ENCODE measurements at regions not wholly inside any gene's neighbourhood (a gene's known extent, or its start where the extent isn't known, plus 50 kb on each side); places are given as distances from the start of the nearest gene placed in this dataset.

GRCh38 chr3:5324780-5325179 lies 137.3 kb downstream of the EDEM1 start:
- FAIRE-seq (no peak), DNase-seq (no peak)
- H3K27ac ChIP-seq (ENCODE audit: low read depth in 2 of 2, low read length in 2 of 2), result no peak overlapping the region
- no peaks in the 10 kb centered on the region for H3K36me3 ChIP-seq (ENCODE audit: control insufficient read depth in 2 of 3, insufficient read depth in 3 of 3, low read length in 3 of 3)
- intact Hi-C loops (cut with DNase I), result no loop called here
- H3K27me3 ChIP-seq (ENCODE audit: control insufficient read depth, insufficient read depth, low read length), result no peaks in the 10 kb centered on the region
- no peaks in the 10 kb centered on the region for H3K9me3 ChIP-seq (ENCODE audit: control insufficient read depth in 2 of 3, insufficient read depth in 1 of 3, low read length in 3 of 3)
- H3K4me1 ChIP-seq (ENCODE audit: control insufficient read depth in 2 of 3, insufficient read depth in 2 of 3, low read depth in 1 of 3, low read length in 3 of 3), result peaks cover 0 to 2% (median 0%) of the 10 kb centered on the region in 3 donors
- TF ChIP-seq CTCF (IDR thresholded peaks at IDR 0.05; ENCODE audit: borderline replicate concordance, extremely low read depth, insufficient read depth), result no peak
- no peak overlapping the region for H3K9ac ChIP-seq (ENCODE audit: low read length in 3 of 3)
- H3K4me3 ChIP-seq (ENCODE audit: low read length in 3 of 3), result no peak overlapping the region

GRCh38 chr3:5330152-5330810 lies 142.8 kb downstream of the EDEM1 start:
- no peak for TF ChIP-seq CTCF (IDR thresholded peaks at IDR 0.05; ENCODE audit: borderline replicate concordance, extremely low read depth, insufficient read depth)
- DNase-seq, result no peak
- Histone ChIP-seq H3K27me3 (ENCODE audit: control insufficient read depth, insufficient read depth, low read length) (no peaks in the 10 kb centered on the region), H3K27ac (ENCODE audit: low read depth in 2 of 2, low read length in 2 of 2) (no peak overlapping the region), H3K9me3 (ENCODE audit: control insufficient read depth in 2 of 3, insufficient read depth in 1 of 3, low read length in 3 of 3) (no peaks in the 10 kb centered on the region), H3K4me1 (ENCODE audit: control insufficient read depth in 2 of 3, insufficient read depth in 2 of 3, low read depth in 1 of 3, low read length in 3 of 3) (peaks cover 0 to 6% (median 4%) of the 10 kb centered on the region in 3 donors), H3K9ac (ENCODE audit: low read length in 3 of 3) (no peak overlapping the region), H3K36me3 (ENCODE audit: control insufficient read depth in 2 of 3, insufficient read depth in 3 of 3, low read length in 3 of 3) (no peaks in the 10 kb centered on the region), H3K4me3 (ENCODE audit: low read length in 3 of 3) (no peak overlapping the region)
- FAIRE-seq, result no peak
- intact Hi-C loops (cut with DNase I), result no loop called here

GRCh38 chr3:5331567-5332269 lies 144.2 kb downstream of the EDEM1 start:
- Histone ChIP-seq H3K9me3 (ENCODE audit: control insufficient read depth in 2 of 3, insufficient read depth in 1 of 3, low read length in 3 of 3) (no peaks in the 10 kb centered on the region), H3K36me3 (ENCODE audit: control insufficient read depth in 2 of 3, insufficient read depth in 3 of 3, low read length in 3 of 3) (no peaks in the 10 kb centered on the region), H3K27ac (ENCODE audit: low read depth in 2 of 2, low read length in 2 of 2) (no peak overlapping the region), H3K4me3 (ENCODE audit: low read length in 3 of 3) (no peak overlapping the region), H3K9ac (ENCODE audit: low read length in 3 of 3) (no peak overlapping the region), H3K4me1 (ENCODE audit: control insufficient read depth in 2 of 3, insufficient read depth in 2 of 3, low read depth in 1 of 3, low read length in 3 of 3) (peaks cover 0 to 6% (median 6%) of the 10 kb centered on the region in 3 donors), H3K27me3 (ENCODE audit: control insufficient read depth, insufficient read depth, low read length) (no peaks in the 10 kb centered on the region)
- no peak for DNase-seq
- no peak for FAIRE-seq
- no peak for TF ChIP-seq CTCF (IDR thresholded peaks at IDR 0.05; ENCODE audit: borderline replicate concordance, extremely low read depth, insufficient read depth)
- intact Hi-C loops (cut with DNase I), result no loop called here

Data from kidney (tissue), 13 donors.